Liver (tissue), 3 donors: ENCODE measurements at regions not wholly inside any gene's neighbourhood (a gene's known extent, or its start where the extent isn't known, plus 50 kb on each side); places are given as distances from the start of the nearest gene placed in this dataset.

Source experiments
- HNF4A ChIP-seq, 2 donors: conservative IDR thresholded peaks; 2 replicates each; pipeline ENCODE4 v1.6.1; 2016; ENCODE audit warnings: antibody characterized with exemption in 2 of 2, mild to moderate bottlenecking in 2 of 2
- RXRA ChIP-seq, 2 donors: IDR thresholded peaks; 2 replicates each; pipeline ENCODE4 v1.6.1; 2017 to 2018; ENCODE audit warnings: antibody characterized with exemption in 2 of 2, mild to moderate bottlenecking in 1 of 2
- TAF1 ChIP-seq: conservative IDR thresholded peaks from 2 replicates; pipeline ENCODE4 v1.6.1; 2016; ENCODE audit warnings: antibody characterized with exemption, mild to moderate bottlenecking
- YY1 ChIP-seq: IDR thresholded peaks from 2 replicates; pipeline ENCODE4 v1.6.1; 2016; ENCODE audit warnings: antibody characterized with exemption, mild to moderate bottlenecking
- TF ChIP-seq, protein P1 (sequence below): fragments of 150-350 bp; IDR thresholded peaks from 2 replicates; pipeline ENCODE4 v1.5.1; 2017; ENCODE audit warnings: improper control_type of control experiment, low read depth, low read length; ENCODE audit not compliant: missing input control
- TF ChIP-seq, protein P2 (sequence below): IDR thresholded peaks from 2 replicates; pipeline ENCODE4 v1.6.1; 2016; ENCODE audit warnings: antibody characterized with exemption
- TF ChIP-seq, protein P3 (sequence below): IDR thresholded peaks from 2 replicates; pipeline ENCODE4 v1.6.1; 2016; ENCODE audit warnings: antibody characterized with exemption, mild to moderate bottlenecking
- donor health status: healthy.
- donor health status: healthy.

DNA sequence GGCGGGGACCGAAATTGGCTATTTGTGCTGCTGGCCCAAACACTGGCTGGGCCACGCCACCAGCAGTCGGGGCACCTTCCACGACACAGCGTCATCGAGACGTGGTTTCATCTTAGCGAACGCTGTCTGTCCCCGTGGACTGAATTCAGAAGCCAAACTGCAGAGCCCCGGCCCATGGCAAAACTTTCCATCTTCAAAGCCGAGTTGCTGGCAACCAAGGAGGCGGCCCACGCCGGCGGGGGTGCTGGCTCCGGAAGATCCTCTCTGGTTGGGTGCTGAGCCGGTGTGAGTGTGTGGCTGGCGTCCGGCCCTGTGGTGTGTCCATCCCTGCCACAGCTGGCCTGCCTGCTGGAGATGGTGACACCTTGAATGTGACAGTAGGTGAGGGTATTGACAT lies 96.6 kb upstream of the ADRA2C start:
- TF ChIP-seq, protein P1, sequence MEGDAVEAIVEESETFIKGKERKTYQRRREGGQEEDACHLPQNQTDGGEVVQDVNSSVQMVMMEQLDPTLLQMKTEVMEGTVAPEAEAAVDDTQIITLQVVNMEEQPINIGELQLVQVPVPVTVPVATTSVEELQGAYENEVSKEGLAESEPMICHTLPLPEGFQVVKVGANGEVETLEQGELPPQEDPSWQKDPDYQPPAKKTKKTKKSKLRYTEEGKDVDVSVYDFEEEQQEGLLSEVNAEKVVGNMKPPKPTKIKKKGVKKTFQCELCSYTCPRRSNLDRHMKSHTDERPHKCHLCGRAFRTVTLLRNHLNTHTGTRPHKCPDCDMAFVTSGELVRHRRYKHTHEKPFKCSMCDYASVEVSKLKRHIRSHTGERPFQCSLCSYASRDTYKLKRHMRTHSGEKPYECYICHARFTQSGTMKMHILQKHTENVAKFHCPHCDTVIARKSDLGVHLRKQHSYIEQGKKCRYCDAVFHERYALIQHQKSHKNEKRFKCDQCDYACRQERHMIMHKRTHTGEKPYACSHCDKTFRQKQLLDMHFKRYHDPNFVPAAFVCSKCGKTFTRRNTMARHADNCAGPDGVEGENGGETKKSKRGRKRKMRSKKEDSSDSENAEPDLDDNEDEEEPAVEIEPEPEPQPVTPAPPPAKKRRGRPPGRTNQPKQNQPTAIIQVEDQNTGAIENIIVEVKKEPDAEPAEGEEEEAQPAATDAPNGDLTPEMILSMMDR = no peak
- no peak for TF ChIP-seq YY1
- TF ChIP-seq, protein P2, sequence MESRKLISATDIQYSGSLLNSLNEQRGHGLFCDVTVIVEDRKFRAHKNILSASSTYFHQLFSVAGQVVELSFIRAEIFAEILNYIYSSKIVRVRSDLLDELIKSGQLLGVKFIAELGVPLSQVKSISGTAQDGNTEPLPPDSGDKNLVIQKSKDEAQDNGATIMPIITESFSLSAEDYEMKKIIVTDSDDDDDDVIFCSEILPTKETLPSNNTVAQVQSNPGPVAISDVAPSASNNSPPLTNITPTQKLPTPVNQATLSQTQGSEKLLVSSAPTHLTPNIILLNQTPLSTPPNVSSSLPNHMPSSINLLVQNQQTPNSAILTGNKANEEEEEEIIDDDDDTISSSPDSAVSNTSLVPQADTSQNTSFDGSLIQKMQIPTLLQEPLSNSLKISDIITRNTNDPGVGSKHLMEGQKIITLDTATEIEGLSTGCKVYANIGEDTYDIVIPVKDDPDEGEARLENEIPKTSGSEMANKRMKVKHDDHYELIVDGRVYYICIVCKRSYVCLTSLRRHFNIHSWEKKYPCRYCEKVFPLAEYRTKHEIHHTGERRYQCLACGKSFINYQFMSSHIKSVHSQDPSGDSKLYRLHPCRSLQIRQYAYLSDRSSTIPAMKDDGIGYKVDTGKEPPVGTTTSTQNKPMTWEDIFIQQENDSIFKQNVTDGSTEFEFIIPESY = no peak
- TF ChIP-seq, protein P3, sequence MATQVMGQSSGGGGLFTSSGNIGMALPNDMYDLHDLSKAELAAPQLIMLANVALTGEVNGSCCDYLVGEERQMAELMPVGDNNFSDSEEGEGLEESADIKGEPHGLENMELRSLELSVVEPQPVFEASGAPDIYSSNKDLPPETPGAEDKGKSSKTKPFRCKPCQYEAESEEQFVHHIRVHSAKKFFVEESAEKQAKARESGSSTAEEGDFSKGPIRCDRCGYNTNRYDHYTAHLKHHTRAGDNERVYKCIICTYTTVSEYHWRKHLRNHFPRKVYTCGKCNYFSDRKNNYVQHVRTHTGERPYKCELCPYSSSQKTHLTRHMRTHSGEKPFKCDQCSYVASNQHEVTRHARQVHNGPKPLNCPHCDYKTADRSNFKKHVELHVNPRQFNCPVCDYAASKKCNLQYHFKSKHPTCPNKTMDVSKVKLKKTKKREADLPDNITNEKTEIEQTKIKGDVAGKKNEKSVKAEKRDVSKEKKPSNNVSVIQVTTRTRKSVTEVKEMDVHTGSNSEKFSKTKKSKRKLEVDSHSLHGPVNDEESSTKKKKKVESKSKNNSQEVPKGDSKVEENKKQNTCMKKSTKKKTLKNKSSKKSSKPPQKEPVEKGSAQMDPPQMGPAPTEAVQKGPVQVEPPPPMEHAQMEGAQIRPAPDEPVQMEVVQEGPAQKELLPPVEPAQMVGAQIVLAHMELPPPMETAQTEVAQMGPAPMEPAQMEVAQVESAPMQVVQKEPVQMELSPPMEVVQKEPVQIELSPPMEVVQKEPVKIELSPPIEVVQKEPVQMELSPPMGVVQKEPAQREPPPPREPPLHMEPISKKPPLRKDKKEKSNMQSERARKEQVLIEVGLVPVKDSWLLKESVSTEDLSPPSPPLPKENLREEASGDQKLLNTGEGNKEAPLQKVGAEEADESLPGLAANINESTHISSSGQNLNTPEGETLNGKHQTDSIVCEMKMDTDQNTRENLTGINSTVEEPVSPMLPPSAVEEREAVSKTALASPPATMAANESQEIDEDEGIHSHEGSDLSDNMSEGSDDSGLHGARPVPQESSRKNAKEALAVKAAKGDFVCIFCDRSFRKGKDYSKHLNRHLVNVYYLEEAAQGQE = no peak
- no peak for TF ChIP-seq RXRA (IDR thresholded peaks at IDR 0.05)
- TF ChIP-seq TAF1 = no peak
- TF ChIP-seq HNF4A (conservative IDR thresholded peaks at IDR 0.05) = no peak
